ENCODE measurements at regions not wholly inside any gene's neighbourhood (a gene's known extent, or its start where the extent isn't known, plus 50 kb on each side); places are given as distances from the start of the nearest gene placed in this dataset.

DNA sequence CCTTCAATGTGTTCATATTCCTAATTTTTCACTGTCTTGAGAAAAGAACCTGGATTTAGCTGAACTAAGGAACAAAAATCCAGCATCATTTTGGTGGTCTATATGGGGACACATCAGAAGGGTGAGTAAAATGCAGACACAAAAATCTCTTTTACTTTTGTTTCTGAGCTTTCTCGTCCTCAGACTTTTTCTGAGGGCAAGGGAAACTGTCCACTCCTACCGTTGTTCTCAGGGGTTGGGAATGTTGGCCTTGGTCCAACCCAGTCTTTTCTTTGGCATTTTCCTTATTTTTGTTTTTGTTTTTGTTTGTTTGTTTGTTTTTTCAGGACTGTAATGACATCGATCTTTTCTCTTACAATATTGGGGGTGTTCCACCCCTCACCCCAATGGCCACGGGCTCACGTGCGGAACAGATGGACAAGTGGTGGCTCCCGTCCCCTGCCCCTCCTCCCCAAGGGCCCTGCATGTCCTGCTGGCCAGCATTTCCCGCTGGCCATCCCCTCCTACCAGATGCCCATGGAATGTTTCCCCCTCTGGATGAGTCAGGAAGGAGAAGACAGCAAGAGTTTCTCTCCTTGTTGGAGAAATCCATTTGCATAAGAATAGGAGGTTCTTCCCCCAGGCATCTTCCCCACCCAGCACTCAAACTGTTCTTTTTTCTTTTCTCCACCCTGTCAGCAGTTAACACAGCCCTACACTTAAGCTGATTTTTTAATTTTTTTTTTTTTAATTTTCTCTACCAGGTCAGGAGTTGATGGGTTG, 305.4 kb upstream of the NDST4 start:
- H3K14ac ChIP-seq (replicated peaks; ENCODE audit: low read depth, low read length): no peak overlapping the region

More for the DNA sequence above, 305.4 kb upstream of the NDST4 start:
- H3K36me3 ChIP-seq (ENCODE audit: control insufficient read depth, insufficient read depth, low read length): no peaks in the 10 kb centered on the region
- no peak overlapping the region for H3K9ac ChIP-seq (ENCODE audit: low read depth, low read length)
- dilution Hi-C loops (cut with HindIII; ENCODE audit: low sequenced_read_pairs, unreplicated experiment) (no loop called here), in situ Hi-C loops (cut with MboI; ENCODE audit: low sequenced_read_pairs) (no loop called here), intact Hi-C loops (cut with micrococcal nuclease) (no loop called here)
- no peak overlapping the region for H2BK20ac ChIP-seq (ENCODE audit: low read depth, low read length)
- H3K4me2 ChIP-seq (ENCODE audit: low read depth, low read length): no peak overlapping the region
- no peaks in the 10 kb centered on the region for H3K4me1 ChIP-seq (ENCODE audit: control insufficient read depth, insufficient read depth, low read length)
- ChIA-PET POLR2A (ENCODE audit: unreplicated experiment) (no interaction called here), CTCF (no interaction called here)
- no peak overlapping the region for H2AK5ac ChIP-seq (ENCODE audit: low read depth, low read length)
- H3K56ac ChIP-seq (ENCODE audit: extremely low read depth, insufficient read depth, low read length): no peak overlapping the region
- BruUV-seq (replicated peaks): no TSS peak
- H3K23ac ChIP-seq (ENCODE audit: low read depth, low read length): no peak overlapping the region
- H2BK5ac ChIP-seq (ENCODE audit: low read depth, low read length, poor library complexity, severe bottlenecking): no peak overlapping the region
- H3K4ac ChIP-seq (ENCODE audit: low read depth, low read length): no peak overlapping the region
- TF ChIP-seq MAFK (IDR thresholded peaks at IDR 0.05; ENCODE audit: low read depth, low read length) (no peak), CEBPB (IDR thresholded peaks at IDR 0.05; ENCODE audit: low read depth, low read length) (no peak), ELK1 (IDR thresholded peaks at IDR 0.05; ENCODE audit: borderline replicate concordance, low read depth, low read length) (no peak), RFX5 (IDR thresholded peaks at IDR 0.05; ENCODE audit: low read depth, low read length) (no peak), RAD21 (IDR thresholded peaks at IDR 0.05; ENCODE audit: low read length) (no peak), POLR2A (IDR thresholded peaks at IDR 0.05; ENCODE audit: low read depth, low read length) (no peak)
- no peak for DNase-seq
- no peak overlapping the region for H3K27ac ChIP-seq (ENCODE audit: insufficient read depth, low read length)
- no peak overlapping the region for H4K8ac ChIP-seq (ENCODE audit: low read depth in 2 of 2, low read length in 2 of 2)
- peaks cover 10% of the 10 kb centered on the region; the same call in 1 of the 2 replicates for H3K9me3 ChIP-seq (ENCODE audit: control insufficient read depth, insufficient read depth, low read length)
- H2BK15ac ChIP-seq (ENCODE audit: low read depth, low read length): no peak overlapping the region
- H4K20me1 ChIP-seq (ENCODE audit: insufficient read depth, low read length): no peaks in the 10 kb centered on the region
- H3K4me3 ChIP-seq (ENCODE audit: insufficient read depth, low read depth, low read length): no peak overlapping the region
- no CpG with 5 or more reads among the region's 8 CpGs for WGBS, 2 experiments (ENCODE audit: extremely low coverage in 2 of 2, insufficient read length in 1 of 2)
- no peak overlapping the region for H4K91ac ChIP-seq (ENCODE audit: insufficient read depth, low read depth, low read length)
- H2AFZ ChIP-seq (replicated peaks; ENCODE audit: low read length, poor library complexity): no peak overlapping the region
- no peak overlapping the region for H2AK9ac ChIP-seq (replicated peaks; ENCODE audit: low read depth, low read length, poor library complexity)
- H3K18ac ChIP-seq (ENCODE audit: low read depth, low read length): no peak overlapping the region
- ATAC-seq (ENCODE audit: low read depth): no peak
- no peaks in the 10 kb centered on the region for H3K27me3 ChIP-seq (ENCODE audit: control insufficient read depth, insufficient read depth, low read length)
- no peaks in the 10 kb centered on the region for H3K9me1 ChIP-seq (ENCODE audit: insufficient read depth, low read length)
- no peak overlapping the region for H2BK120ac ChIP-seq (ENCODE audit: low read depth, low read length)
- no peak overlapping the region for H4K5ac ChIP-seq (ENCODE audit: low read depth, low read length)
- H3K79me1 ChIP-seq (ENCODE audit: low read depth in 1 of 2, low read length in 2 of 2): no peaks in the 10 kb centered on the region

Data from IMR-90 (cell line).